ENCODE measurements at regions not wholly inside any gene's neighbourhood (a gene's known extent, or its start where the extent isn't known, plus 50 kb on each side); places are given as distances from the start of the nearest gene placed in this dataset.

GRCh38 chr2:138949517-138949916, 169.3 kb upstream of the NXPH2 start:
- CTCF ChIA-PET, result no interaction called here
- Histone ChIP-seq H3K4me1 (ENCODE audit: control insufficient read depth, extremely low read depth, insufficient read depth, low read length) (peaks cover 25% of the 10 kb centered on the region), H3K9ac (replicated peaks; ENCODE audit: extremely low read depth, insufficient read depth, low read length) (no peak overlapping the region), H2AFZ (ENCODE audit: low read depth, low read length) (no peak overlapping the region), H3K27me3 (ENCODE audit: control insufficient read depth in 2 of 2, insufficient read depth in 2 of 2, low read length in 2 of 2) (peaks cover 0 to 6% of the 10 kb centered on the region in 2 experiments), H3K79me2 (ENCODE audit: control insufficient read depth, insufficient read depth, low read length) (no peaks in the 10 kb centered on the region), H3K4me3 (replicated peaks in 1 of 3; ENCODE audit: insufficient read depth in 1 of 3, low read depth in 1 of 3, low read length in 3 of 3) (no peak overlapping the region), H3K36me3 (ENCODE audit: control insufficient read depth in 2 of 2, extremely low read depth in 1 of 2, insufficient read depth in 2 of 2, low read length in 2 of 2) (no peaks in the 10 kb centered on the region), H3K4me2 (ENCODE audit: insufficient read depth, low read length) (peak overlapping the region; percentile 31), H3K9me3 (replicated peaks; ENCODE audit: control insufficient read depth, insufficient read depth, low read length) (no peaks in the 10 kb centered on the region), H3K9me1 (replicated peaks; ENCODE audit: control insufficient read depth, extremely low read depth, insufficient read depth, low read length) (no peaks in the 10 kb centered on the region), H3K27ac (ENCODE audit: insufficient read depth, low read depth, low read length) (no peak overlapping the region), H4K20me1 (replicated peaks; ENCODE audit: control insufficient read depth, extremely low read depth, insufficient read depth, low read length) (no peaks in the 10 kb centered on the region)
- DNase-seq (ENCODE audit: low read depth, low spot score) (peak; percentile 5), FAIRE-seq (peak; percentile 76)
- TF ChIP-seq FOS (IDR thresholded peaks at IDR 0.05; ENCODE audit: borderline replicate concordance, insufficient read depth, low read length), result no peak
- TF ChIP-seq GATA2 (IDR thresholded peaks at IDR 0.05; ENCODE audit: insufficient read depth, insufficient read length, low read depth, low read length), result peak; percentile 30
- intact Hi-C loops (cut with micrococcal nuclease), result no loop called here
- no TSS peak for BruUV-seq (replicated peaks)
- POLR2A ChIA-PET, result no interaction called here
- dilution Hi-C loops (cut with MboI; ENCODE audit: extremely low pct_ligation_motif_present, low sequenced_read_pairs), result no loop called here

GRCh38 chr2:138948070-138948539, 167.9 kb upstream of the NXPH2 start:
- no TSS peak for BruUV-seq (replicated peaks)
- intact Hi-C loops (cut with micrococcal nuclease), result no loop called here
- FAIRE-seq, result peak; percentile 88

More at GRCh38 chr2:138948070-138948539, 167.9 kb upstream of the NXPH2 start:
- ChIA-PET POLR2A (no interaction called here), CTCF (no interaction called here)
- H3K79me2 ChIP-seq (ENCODE audit: control insufficient read depth, insufficient read depth, low read length), result no peaks in the 10 kb centered on the region
- no peaks in the 10 kb centered on the region for H3K9me3 ChIP-seq (replicated peaks; ENCODE audit: control insufficient read depth, insufficient read depth, low read length)
- peak overlapping the region; percentile 53 for H3K27ac ChIP-seq (ENCODE audit: insufficient read depth, low read depth, low read length)
- no peaks in the 10 kb centered on the region for H4K20me1 ChIP-seq (replicated peaks; ENCODE audit: control insufficient read depth, extremely low read depth, insufficient read depth, low read length)
- peak overlapping the region; percentile 21 for H3K9ac ChIP-seq (replicated peaks; ENCODE audit: extremely low read depth, insufficient read depth, low read length)
- peak; percentile 45 for DNase-seq (ENCODE audit: low read depth, low spot score)
- H3K9me1 ChIP-seq (replicated peaks; ENCODE audit: control insufficient read depth, extremely low read depth, insufficient read depth, low read length), result no peaks in the 10 kb centered on the region
- H3K4me1 ChIP-seq (ENCODE audit: control insufficient read depth, extremely low read depth, insufficient read depth, low read length), result peaks cover 25% of the 10 kb centered on the region
- dilution Hi-C loops (cut with MboI; ENCODE audit: extremely low pct_ligation_motif_present, low sequenced_read_pairs), result no loop called here
- peak; percentile 89 for TF ChIP-seq GATA2 (IDR thresholded peaks at IDR 0.05; ENCODE audit: insufficient read depth, insufficient read length, low read depth, low read length)
- TF ChIP-seq JUN (IDR thresholded peaks at IDR 0.05; ENCODE audit: borderline replicate concordance, insufficient read depth, insufficient read length, low read depth), result peak; percentile 68
- no peak for TF ChIP-seq MYC (IDR thresholded peaks at IDR 0.05; ENCODE audit: low read depth, low read length)
- TF ChIP-seq POLR2A (IDR thresholded peaks at IDR 0.05; ENCODE audit: low read depth, low read length), result peak; percentile 23
- peak; percentile 84 for TF ChIP-seq FOS (IDR thresholded peaks at IDR 0.05; ENCODE audit: borderline replicate concordance, insufficient read depth, low read length)
- TF ChIP-seq POLR2AphosphoS5 (IDR thresholded peaks at IDR 0.05; ENCODE audit: insufficient read depth, low read depth, low read length), result peak; percentile 80
- TF ChIP-seq MAX (IDR thresholded peaks at IDR 0.05; ENCODE audit: insufficient read depth, insufficient read length), result no peak
- no peak for TF ChIP-seq CTCF (IDR thresholded peaks at IDR 0.05; ENCODE audit: extremely low read depth in 1 of 2, insufficient read depth in 1 of 2, low read depth in 1 of 2, low read length in 2 of 2)
- H3K27me3 ChIP-seq (ENCODE audit: control insufficient read depth in 2 of 2, insufficient read depth in 2 of 2, low read length in 2 of 2), result peaks cover 0 to 13% of the 10 kb centered on the region in 2 experiments
- H3K4me3 ChIP-seq (replicated peaks in 1 of 3; ENCODE audit: insufficient read depth in 1 of 3, low read depth in 1 of 3, low read length in 3 of 3), result no peak overlapping the region
- H2AFZ ChIP-seq (ENCODE audit: low read depth, low read length), result no peak overlapping the region
- no peaks in the 10 kb centered on the region for H3K36me3 ChIP-seq (ENCODE audit: control insufficient read depth in 2 of 2, extremely low read depth in 1 of 2, insufficient read depth in 2 of 2, low read length in 2 of 2)
- H3K4me2 ChIP-seq (ENCODE audit: insufficient read depth, low read length), result peak overlapping the region; percentile 31
